ENCODE measurements at regions not wholly inside any gene's neighbourhood (a gene's known extent, or its start where the extent isn't known, plus 50 kb on each side); places are given as distances from the start of the nearest gene placed in this dataset.

- no peak for DNase-seq (ENCODE audit: unreplicated experiment)
- ChIA-PET POLR2A (no interaction called here), CTCF (interaction anchor here (1.1 to 1.8 kb wide), 2 partner anchors 14 to 32 kb away, joined by 4 read pairs; no protein-coding TSS in a partner anchor)
- no peaks in the 10 kb centered on the region for H3K36me3 Mint-ChIP-seq (ENCODE audit: insufficient read depth, unreplicated experiment)
- no peak for TF ChIP-seq CTCF (IDR thresholded peaks at IDR 0.05; ENCODE audit: unreplicated experiment)
- H3K4me3 Mint-ChIP-seq (ENCODE audit: unreplicated experiment): no peak overlapping the region
- no TSS peak for BruUV-seq (replicated peaks)
- H3K27ac Mint-ChIP-seq (ENCODE audit: low read depth, unreplicated experiment): no peak overlapping the region
- H3K9me3 Mint-ChIP-seq (ENCODE audit: unreplicated experiment): no peaks in the 10 kb centered on the region
- no peaks in the 10 kb centered on the region for H3K4me1 Mint-ChIP-seq (ENCODE audit: insufficient read depth, unreplicated experiment)
- intact Hi-C loops (cut with micrococcal nuclease): no loop called here
- no peaks in the 10 kb centered on the region for H3K27me3 Mint-ChIP-seq (ENCODE audit: insufficient read depth, unreplicated experiment)
These were observed 66.2 kb downstream of the FZD4 start for GRCh38 chr11:86889001-86889341.

- Mint-ChIP-seq H3K27me3 (ENCODE audit: insufficient read depth, unreplicated experiment) (no peaks in the 10 kb centered on the region), H3K4me1 (ENCODE audit: insufficient read depth, unreplicated experiment) (no peaks in the 10 kb centered on the region), H3K36me3 (ENCODE audit: insufficient read depth, unreplicated experiment) (no peaks in the 10 kb centered on the region), H3K27ac (ENCODE audit: low read depth, unreplicated experiment) (no peak overlapping the region), H3K9me3 (ENCODE audit: unreplicated experiment) (no peaks in the 10 kb centered on the region), H3K4me3 (ENCODE audit: unreplicated experiment) (no peak overlapping the region)
- ChIA-PET POLR2A (interaction anchor here (0.6 kb wide), 1 partner anchor 402 kb away, joined by 3 read pairs; no protein-coding TSS in a partner anchor), CTCF (interaction anchor here (1.1 to 3.0 kb wide), 2 partner anchors 21 to 27 kb away, joined by 4 to 14 read pairs; no protein-coding TSS in a partner anchor)
- no TSS peak for BruUV-seq (replicated peaks)
- intact Hi-C loops (cut with micrococcal nuclease): no loop called here
- no peak for TF ChIP-seq CTCF (IDR thresholded peaks at IDR 0.05; ENCODE audit: unreplicated experiment)
- no peak for DNase-seq (ENCODE audit: unreplicated experiment)
These were observed 64.2 kb downstream of the FZD4 start for GRCh38 chr11:86891036-86891435.

- Mint-ChIP-seq H3K9me3 (ENCODE audit: unreplicated experiment) (no peaks in the 10 kb centered on the region), H3K27me3 (ENCODE audit: insufficient read depth, unreplicated experiment) (no peaks in the 10 kb centered on the region), H3K4me3 (ENCODE audit: unreplicated experiment) (no peak overlapping the region), H3K27ac (ENCODE audit: low read depth, unreplicated experiment) (no peak overlapping the region), H3K36me3 (ENCODE audit: insufficient read depth, unreplicated experiment) (no peaks in the 10 kb centered on the region), H3K4me1 (ENCODE audit: insufficient read depth, unreplicated experiment) (peaks cover 5% of the 10 kb centered on the region)
- ChIA-PET POLR2A (interaction anchor here (1.0 kb wide), 1 partner anchor 19 kb away, joined by 3 read pairs; no protein-coding TSS in a partner anchor), CTCF (interaction anchor here (0.6 to 3.0 kb wide), 4 partner anchors 16 to 27 kb away, joined by 3 to 14 read pairs (median 6); no protein-coding TSS in a partner anchor)
- no TSS peak for BruUV-seq (replicated peaks)
- intact Hi-C loops (cut with micrococcal nuclease): no loop called here
- TF ChIP-seq CTCF (IDR thresholded peaks at IDR 0.05; ENCODE audit: unreplicated experiment): no peak
- no peak for DNase-seq (ENCODE audit: unreplicated experiment)
These were observed 62.0 kb downstream of the FZD4 start for GRCh38 chr11:86893235-86893634.

Data from MCF 10A (cell line).